A549 (cell line): ENCODE measurements at regions not wholly inside any gene's neighbourhood (a gene's known extent, or its start where the extent isn't known, plus 50 kb on each side); places are given as distances from the start of the nearest gene placed in this dataset.

Source experiments
- ATAC-seq, 2 experiments: fragments of 200-7000 bp in 1 of 2; fragments of >200 bp in 1 of 2; cut with Nextera tagmentation in 1 of 2; cut with Tn5 transposase in 1 of 2; 3 replicates each; pipeline versions ENCODE4 v1.8.0 to v1.9.1; 2018 to 2020; ENCODE audit warnings: mild to moderate bottlenecking in 1 of 2, moderate library complexity in 1 of 2
- CTCF ChIA-PET: fragments of 300-600 bp; sonication (Branson Sonifier 250); formaldehyde crosslinking; extraction: SDS; loops from one replicate; lab custom pipeline; 2021; ENCODE audit warnings: antibody characterized with exemption, inconsistent platforms; lab: Yijun Ruan, JAX
- POLR2A ChIA-PET: fragments of 350-600 bp; formaldehyde crosslinking; extraction: SDS; loops from one replicate; lab custom pipeline; 2021; ENCODE audit warnings: antibody characterized with exemption, inconsistent platforms; lab: Yijun Ruan, JAX
- DNase-seq, 2 experiments: peaks; one replicate each; pipeline versions ENCODE4 v3.0.0 to v3.0.0-alpha.2; 2011 to 2016; ENCODE audit warnings: low read depth in 1 of 2, low spot score in 1 of 2
- FAIRE-seq: peaks from 2 replicates; lab custom pipeline; 2011; peaks lifted over from hg19 to GRCh38; lab: Jason Lieb, UNC
- H3K27ac ChIP-seq, 2 experiments: fragments of >200 bp; sonication (Bioruptor Twin); formaldehyde crosslinking; 3 replicates each; pipeline ENCODE4 v1.5.1; 2016 to 2017
- H3K4me1 ChIP-seq: fragments of >200 bp; sonication (Bioruptor Twin); formaldehyde crosslinking; 3 replicates; pipeline ENCODE4 v1.6.1; 2016
- H3K4me2 ChIP-seq: fragments of >200 bp; sonication (Bioruptor Twin); formaldehyde crosslinking; 3 replicates; pipeline ENCODE4 v1.6.1; 2016
- H3K4me3 ChIP-seq: fragments of >200 bp; sonication (Bioruptor Twin); formaldehyde crosslinking; 3 replicates; pipeline ENCODE4 v1.5.1; 2016
- H3K9me3 ChIP-seq: fragments of >200 bp; sonication (Bioruptor Twin); formaldehyde crosslinking; 3 replicates; pipeline ENCODE4 v1.6.1; 2016
- BHLHE40 ChIP-seq: IDR thresholded peaks from 2 replicates; pipeline ENCODE4 v1.6.1; 2012; ENCODE audit warnings: low read depth, low read length, inconsistent platforms
- CEBPB ChIP-seq, 2 experiments: fragments of >200 bp in 1 of 2; sonication (Bioruptor Twin) in 1 of 2; formaldehyde crosslinking in 1 of 2; IDR thresholded peaks; 2 replicates each; pipeline ENCODE4 v1.6.1; 2012 to 2016
- EHMT2 ChIP-seq: fragments of 200-600 bp; sonication (generic); IDR thresholded peaks from 2 replicates; pipeline ENCODE4 v1.6.1; 2016; ENCODE audit warnings: antibody characterized with exemption, low read depth, mild to moderate bottlenecking, moderate library complexity
- EP300 ChIP-seq, 2 experiments: fragments of >200 bp; sonication (Bioruptor Twin); formaldehyde crosslinking; IDR thresholded peaks; 2 replicates in 1 of 2; 3 replicates in 1 of 2; pipeline ENCODE4 v1.6.1; 2016 to 2017
- FOSB ChIP-seq: fragments of 250-450 bp; sonication (Bioruptor Pico); IDR thresholded peaks from 2 replicates; pipeline ENCODE4 v1.5.0; 2020; ENCODE audit warnings: mild to moderate bottlenecking, moderate library complexity
- FOSL2 ChIP-seq, 2 experiments: fragments of 450-650 bp in 1 of 2; fragments of >200 bp in 1 of 2; sonication (Bioruptor Twin) in 1 of 2; formaldehyde crosslinking; IDR thresholded peaks; 2 replicates each; pipeline versions ENCODE4 v1.5.0 to v1.6.1; 2016 to 2020; ENCODE audit warnings: mild to moderate bottlenecking in 1 of 2, moderate library complexity in 1 of 2
- FOXS1 ChIP-seq: fragments of 250-450 bp; sonication (Bioruptor Pico); IDR thresholded peaks from 2 replicates; pipeline ENCODE4 v1.5.0; 2020; ENCODE audit warnings: mild to moderate bottlenecking, moderate library complexity
- HEYL ChIP-seq: fragments of 250-450 bp; sonication (Bioruptor Pico); IDR thresholded peaks from 2 replicates; pipeline ENCODE4 v1.8.0; 2021; ENCODE audit warnings: mild to moderate bottlenecking, moderate library complexity
- HOXB13 ChIP-seq: fragments of 250-450 bp; sonication (Bioruptor Pico); IDR thresholded peaks from 2 replicates; pipeline ENCODE4 v1.5.0; 2020; ENCODE audit warnings: low read depth, mild to moderate bottlenecking, moderate library complexity
- HOXB5 ChIP-seq: fragments of 250-450 bp; sonication (Bioruptor Pico); IDR thresholded peaks from 2 replicates; pipeline ENCODE4 v1.5.0; 2020; ENCODE audit warnings: mild to moderate bottlenecking, moderate library complexity
- KDM1A ChIP-seq: fragments of 200-600 bp; sonication (generic); IDR thresholded peaks from 2 replicates; pipeline ENCODE4 v1.6.1; 2016; ENCODE audit warnings: low read depth, mild to moderate bottlenecking
- NPAS2 ChIP-seq: fragments of 250-450 bp; sonication (Bioruptor Pico); IDR thresholded peaks from 2 replicates; pipeline ENCODE4 v1.8.0; 2022; ENCODE audit warnings: mild to moderate bottlenecking, moderate library complexity, borderline replicate concordance
- RCOR1 ChIP-seq: fragments of 150-350 bp; IDR thresholded peaks from 2 replicates; pipeline ENCODE4 v1.6.1; 2014; ENCODE audit warnings: antibody characterized with exemption, low read length, low read depth
- WGBS: methylation state at CpG from one replicate; pipeline ENCODE4 v1.1.6; 2017; ENCODE audit errors: missing lambda C conversion rate; 5-methylcytosine and 5-hydroxymethylcytosine counted together
- TF ChIP-seq, protein P1 (sequence below): IDR thresholded peaks from 2 replicates; pipeline ENCODE4 v1.6.1; 2012
- TF ChIP-seq, protein P2 (sequence below): fragments of >200 bp; sonication (Bioruptor Twin); formaldehyde crosslinking; IDR thresholded peaks from 3 replicates; pipeline ENCODE4 v1.6.1; 2016
- TF ChIP-seq, protein P3 (sequence below): fragments of 450-650 bp; IDR thresholded peaks from 2 replicates; pipeline ENCODE4 v1.6.1; 2014; ENCODE audit warnings: antibody characterized with exemption
- TF ChIP-seq, protein P4 (sequence below): fragments of >200 bp; sonication (Bioruptor Twin); formaldehyde crosslinking; IDR thresholded peaks from 2 replicates; pipeline ENCODE4 v1.6.1; 2016

DNA sequence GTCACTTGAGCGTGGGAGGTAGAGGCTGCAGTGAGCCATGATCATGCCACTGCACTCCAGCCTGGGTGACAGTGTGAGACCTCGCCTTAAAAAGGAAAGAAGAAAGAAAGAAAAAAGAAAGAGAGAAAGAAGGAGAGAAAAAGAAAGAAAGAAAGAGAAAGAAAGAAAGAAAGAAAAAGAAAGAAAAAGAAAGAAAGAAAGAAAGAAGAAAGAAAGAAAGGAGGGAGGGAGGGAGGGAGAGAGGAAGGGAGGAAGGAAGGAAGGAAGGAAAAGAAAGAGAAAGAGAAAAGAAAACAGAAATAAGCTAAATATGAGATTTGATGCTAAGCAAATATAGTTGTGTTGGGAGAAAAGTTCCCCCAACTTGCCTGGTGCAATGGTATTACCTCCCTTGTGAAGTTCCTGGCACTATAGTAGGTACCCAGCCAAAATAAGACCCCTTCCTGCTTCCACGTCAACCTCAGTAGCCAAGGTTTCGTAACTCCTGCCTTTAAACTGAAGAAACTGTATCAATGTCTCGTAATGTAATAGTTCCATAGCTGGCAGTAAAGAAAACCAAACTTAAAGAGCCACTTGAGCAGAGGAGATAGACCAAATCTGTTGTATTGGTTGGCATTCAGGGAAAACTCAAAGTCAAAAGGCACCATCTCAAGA is 88.1 kb upstream of the HNRNPU start:
- ChIA-PET CTCF (interaction anchor here (1.0 to 2.1 kb wide), 4 partner anchors 12 to 88 kb away, joined by 3 to 7 read pairs (median 4); partner anchors contain the start of gene HNRNPU), POLR2A (interaction anchor here (1.0 to 1.8 kb wide), 4 partner anchors 11 to 88 kb away, joined by 3 to 9 read pairs (median 6); partner anchors contain the start of gene HNRNPU)
- Histone ChIP-seq H3K4me2 (peak overlapping the region; percentile 80), H3K4me3 (peak overlapping the region; percentile 21; the same call in 2 of the 3 replicates), H3K4me1 (peaks cover 27% of the 10 kb centered on the region), H3K27ac (peak overlapping the region; percentile 77 to 84), H3K9me3 (no peaks in the 10 kb centered on the region)
- 0 out of 2 replicates have a peak, but pooled peaks have one; percentile 6 for TF ChIP-seq HOXB13 (CRISPR knock-in tag)
- TF ChIP-seq, protein P1, sequence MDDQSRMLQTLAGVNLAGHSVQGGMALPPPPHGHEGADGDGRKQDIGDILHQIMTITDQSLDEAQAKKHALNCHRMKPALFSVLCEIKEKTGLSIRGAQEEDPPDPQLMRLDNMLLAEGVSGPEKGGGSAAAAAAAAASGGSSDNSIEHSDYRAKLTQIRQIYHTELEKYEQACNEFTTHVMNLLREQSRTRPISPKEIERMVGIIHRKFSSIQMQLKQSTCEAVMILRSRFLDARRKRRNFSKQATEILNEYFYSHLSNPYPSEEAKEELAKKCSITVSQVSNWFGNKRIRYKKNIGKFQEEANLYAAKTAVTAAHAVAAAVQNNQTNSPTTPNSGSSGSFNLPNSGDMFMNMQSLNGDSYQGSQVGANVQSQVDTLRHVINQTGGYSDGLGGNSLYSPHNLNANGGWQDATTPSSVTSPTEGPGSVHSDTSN: no peak
- TF ChIP-seq, protein P2, sequence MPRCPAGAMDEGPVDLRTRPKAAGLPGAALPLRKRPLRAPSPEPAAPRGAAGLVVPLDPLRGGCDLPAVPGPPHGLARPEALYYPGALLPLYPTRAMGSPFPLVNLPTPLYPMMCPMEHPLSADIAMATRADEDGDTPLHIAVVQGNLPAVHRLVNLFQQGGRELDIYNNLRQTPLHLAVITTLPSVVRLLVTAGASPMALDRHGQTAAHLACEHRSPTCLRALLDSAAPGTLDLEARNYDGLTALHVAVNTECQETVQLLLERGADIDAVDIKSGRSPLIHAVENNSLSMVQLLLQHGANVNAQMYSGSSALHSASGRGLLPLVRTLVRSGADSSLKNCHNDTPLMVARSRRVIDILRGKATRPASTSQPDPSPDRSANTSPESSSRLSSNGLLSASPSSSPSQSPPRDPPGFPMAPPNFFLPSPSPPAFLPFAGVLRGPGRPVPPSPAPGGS: 0 out of 3 replicates have a peak, but pooled peaks have one; percentile 38
- TF ChIP-seq CEBPB (IDR thresholded peaks at IDR 0.05): peak; percentile 29 to 59; a peak in 3 of 4 replicates
- ATAC-seq: peak; percentile 43 to 54; a peak in 3 of 6 replicates
- peak; percentile 73 for FAIRE-seq
- no peak for DNase-seq
- 74% methylated on average over 5 of the region's 5 CpGs for WGBS

DNA sequence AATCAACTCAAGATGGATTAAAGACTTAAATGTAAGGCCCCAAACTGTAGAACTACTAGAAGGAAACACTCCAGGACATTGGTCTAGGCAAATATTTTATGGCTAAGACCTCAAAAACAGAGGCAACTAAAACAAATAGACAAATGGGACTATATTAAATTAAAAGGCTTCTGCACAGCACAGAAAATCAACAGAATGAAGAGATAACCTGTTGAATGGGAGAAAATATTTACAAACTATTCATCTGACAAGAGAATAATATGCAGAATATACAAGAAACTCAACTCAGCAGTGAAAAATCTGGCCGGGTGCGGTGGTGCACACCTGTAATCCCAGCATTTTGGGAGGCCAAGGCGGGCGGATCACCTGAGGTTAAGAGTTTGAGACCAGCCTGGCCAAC is 84.1 kb upstream of the HNRNPU start:
- 89% methylated on average over 4 of the region's 4 CpGs for WGBS
- Histone ChIP-seq H3K9me3 (no peaks in the 10 kb centered on the region), H3K27ac (no peak overlapping the region), H3K4me1 (peaks cover 14% of the 10 kb centered on the region), H3K4me3 (no peak overlapping the region), H3K4me2 (no peak overlapping the region)
- ChIA-PET POLR2A (no interaction called here), CTCF (no interaction called here)
- FAIRE-seq (no peak), ATAC-seq (no peak), DNase-seq (no peak)
- TF ChIP-seq HOXB5 (CRISPR knock-in tag) (no peak), FOXS1 (no peak), FOSB (no peak), NPAS2 (CRISPR knock-in tag) (no peak), BHLHE40 (no peak), FOSL2 (IDR thresholded peaks at IDR 0.05) (no peak), FOSL2 (CRISPR knock-in tag; IDR thresholded peaks at IDR 0.05) (no peak), KDM1A (no peak), HEYL (CRISPR knock-in tag) (no peak), EP300 (IDR thresholded peaks at IDR 0.05) (no peak), RCOR1 (no peak), EHMT2 (no peak)
- TF ChIP-seq, protein P3, sequence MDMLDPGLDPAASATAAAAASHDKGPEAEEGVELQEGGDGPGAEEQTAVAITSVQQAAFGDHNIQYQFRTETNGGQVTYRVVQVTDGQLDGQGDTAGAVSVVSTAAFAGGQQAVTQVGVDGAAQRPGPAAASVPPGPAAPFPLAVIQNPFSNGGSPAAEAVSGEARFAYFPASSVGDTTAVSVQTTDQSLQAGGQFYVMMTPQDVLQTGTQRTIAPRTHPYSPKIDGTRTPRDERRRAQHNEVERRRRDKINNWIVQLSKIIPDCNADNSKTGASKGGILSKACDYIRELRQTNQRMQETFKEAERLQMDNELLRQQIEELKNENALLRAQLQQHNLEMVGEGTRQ: no peak
- TF ChIP-seq, protein P2: no peak
- TF ChIP-seq, protein P4, sequence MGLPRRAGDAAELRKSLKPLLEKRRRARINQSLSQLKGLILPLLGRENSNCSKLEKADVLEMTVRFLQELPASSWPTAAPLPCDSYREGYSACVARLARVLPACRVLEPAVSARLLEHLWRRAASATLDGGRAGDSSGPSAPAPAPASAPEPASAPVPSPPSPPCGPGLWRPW: no peak
